HG02571 (cell line): ENCODE measurements at regions not wholly inside any gene's neighbourhood (a gene's known extent, or its start where the extent isn't known, plus 50 kb on each side); places are given as distances from the start of the nearest gene placed in this dataset.

Experiments
- ATAC-seq: cut with Tn5 transposase; IDR thresholded peaks from one replicate; pipeline ENCODE4 v1.9.1; 2021; ENCODE audit warnings: mild to moderate bottlenecking, moderate library complexity; ENCODE audit not compliant: unreplicated experiment

DNA sequence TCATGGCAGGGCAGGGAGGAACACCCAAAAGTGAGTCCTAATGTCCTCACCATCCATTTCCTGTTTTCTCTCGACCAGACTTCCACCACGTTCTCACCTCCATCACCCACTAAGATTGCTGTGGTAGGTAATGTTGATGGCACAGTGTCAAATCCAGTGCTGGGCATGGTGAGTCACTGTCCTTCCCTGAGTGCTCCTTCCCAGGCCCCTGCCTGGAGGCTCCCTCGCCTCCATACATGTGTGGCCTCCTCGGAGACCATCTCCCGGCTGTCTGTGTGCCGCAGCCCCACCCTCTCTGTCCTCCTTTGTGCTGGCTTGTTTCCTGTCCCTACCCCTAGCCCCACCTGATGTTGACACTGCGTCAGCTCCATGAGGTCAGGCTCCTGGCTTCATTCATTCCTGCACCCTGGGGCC lies 177.5 kb downstream of the SYK start:
- ATAC-seq = no peak

DNA sequence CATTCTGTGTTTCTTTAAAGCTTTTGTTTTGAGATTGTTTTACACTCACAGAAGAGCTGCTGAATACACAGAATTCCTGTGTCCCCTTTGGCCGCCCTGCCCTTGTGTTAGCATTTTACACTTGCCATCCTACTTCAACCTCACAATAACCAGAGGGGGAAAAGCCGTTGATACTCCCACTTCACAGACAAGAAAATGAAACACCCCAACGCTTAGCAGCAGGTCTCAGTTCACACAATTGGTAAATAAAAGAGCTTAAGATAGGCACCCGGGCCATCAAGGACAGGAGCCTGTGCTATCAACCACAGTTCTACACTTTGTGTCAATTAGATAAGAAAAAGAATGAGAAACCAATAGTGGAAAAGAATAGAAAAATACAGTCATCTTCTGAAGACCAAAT lies 178.0 kb downstream of the SYK start:
- no peak for ATAC-seq

DNA sequence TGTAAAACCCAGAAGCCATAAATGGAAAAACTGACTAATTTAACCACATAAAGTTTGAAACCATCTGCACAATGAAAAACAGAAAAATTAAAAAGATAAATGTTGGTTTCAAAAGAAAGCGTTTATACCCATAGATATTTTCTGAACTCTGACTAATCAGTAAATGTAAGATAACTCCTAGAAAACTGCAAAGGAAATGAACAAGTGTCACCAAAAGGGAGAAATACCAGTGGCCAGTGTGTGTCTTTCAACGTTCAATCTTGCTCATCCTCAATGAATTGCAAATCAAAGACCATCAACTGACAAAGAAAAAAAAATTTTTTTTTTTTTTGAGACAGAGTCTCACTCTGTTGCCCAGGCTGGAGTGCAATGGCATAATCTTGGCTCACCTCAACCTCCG lies 180.1 kb downstream of the SYK start:
- ATAC-seq = no peak

DNA sequence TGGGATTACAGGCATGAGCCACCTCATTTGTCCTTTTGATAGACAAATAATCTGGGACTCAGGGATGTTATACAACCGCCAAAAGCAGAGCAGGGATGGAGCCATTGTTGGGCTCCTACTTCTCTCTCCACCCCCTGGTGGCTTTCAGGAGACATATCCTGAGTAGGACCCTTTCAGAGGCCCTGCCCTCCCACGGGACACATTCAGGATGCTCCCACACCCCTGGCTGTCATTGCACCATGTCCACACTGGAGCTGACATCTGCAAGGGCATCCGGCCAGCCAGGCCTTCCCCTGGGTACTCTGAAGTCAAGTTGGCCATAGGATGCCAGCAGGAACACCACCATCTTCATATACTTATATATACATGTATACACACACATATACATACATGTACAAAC lies 181.8 kb downstream of the SYK start:
- no peak for ATAC-seq

DNA sequence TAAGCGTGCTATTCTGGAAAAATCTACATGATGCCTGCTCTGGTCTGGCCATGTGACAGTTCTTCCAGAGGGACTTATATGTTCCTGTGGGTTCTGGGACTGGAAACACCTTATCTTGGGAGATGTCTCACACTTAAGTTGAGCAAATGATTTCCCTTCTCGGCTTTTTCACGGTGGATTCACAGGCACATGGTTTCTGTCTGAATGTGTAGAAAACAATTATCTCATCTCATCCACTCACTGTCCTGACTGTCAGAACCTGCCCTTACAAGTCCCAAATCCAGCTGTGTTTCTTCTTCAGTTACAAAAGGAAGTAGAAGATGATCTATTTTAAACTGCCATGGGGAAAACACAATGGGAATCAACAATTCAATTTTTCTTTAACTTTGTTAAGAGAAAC lies 184.0 kb downstream of the SYK start:
- ATAC-seq = no peak

DNA sequence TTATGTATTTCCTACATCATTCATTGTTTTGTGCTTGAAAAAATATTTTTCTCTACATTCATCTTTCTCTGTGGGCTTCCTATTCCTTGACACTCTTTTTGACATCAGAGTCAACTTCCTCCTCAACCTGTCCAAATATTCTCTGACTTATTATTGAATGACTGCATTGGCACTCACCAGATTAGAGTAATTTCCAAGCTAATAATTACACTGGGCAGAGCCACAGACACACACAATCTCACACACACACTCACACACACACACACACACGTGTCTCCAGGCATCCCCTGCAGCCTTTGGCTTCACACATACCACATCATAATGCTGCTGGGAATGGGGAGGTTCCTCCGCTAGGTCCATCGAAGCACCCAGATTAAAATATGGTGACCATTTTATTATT lies 184.5 kb downstream of the SYK start:
- ATAC-seq = no peak

DNA sequence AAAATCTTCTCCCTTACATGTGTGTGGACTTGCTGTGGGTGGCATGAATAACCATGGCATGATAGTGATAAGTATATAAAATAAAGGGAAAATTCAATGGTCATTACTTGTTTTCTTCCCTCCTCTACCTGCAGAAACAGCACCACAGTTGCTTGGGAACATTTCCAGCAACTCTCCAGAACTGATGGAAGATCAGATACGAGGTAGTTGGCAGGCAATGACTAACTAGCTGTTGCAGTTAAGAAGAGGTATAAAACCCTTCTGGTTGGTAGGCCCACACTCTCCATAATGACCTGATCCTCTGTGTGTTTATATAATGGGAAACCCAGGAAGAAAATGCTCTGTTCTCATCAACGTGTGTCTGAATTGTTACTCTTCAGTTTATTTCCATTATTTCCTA lies 185.9 kb downstream of the SYK start:
- no peak for ATAC-seq

DNA sequence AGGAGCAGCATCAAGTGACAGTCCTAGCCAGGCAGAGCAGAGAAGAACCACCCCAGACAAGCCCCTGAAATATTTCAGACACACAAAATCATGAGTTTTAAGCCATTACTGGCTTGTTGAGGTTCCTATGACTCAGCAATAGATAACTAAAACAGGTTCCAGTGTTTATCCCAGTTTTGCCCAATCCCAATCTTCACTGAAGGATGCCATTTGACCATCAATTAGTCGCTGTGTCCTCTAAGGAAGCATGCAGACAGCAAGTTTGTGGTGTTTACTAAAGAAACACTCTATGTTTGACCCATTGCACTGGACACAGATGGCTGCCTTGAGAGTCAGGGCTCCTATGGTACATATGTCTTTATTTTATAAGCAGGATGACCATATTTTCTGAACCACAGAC lies 186.7 kb downstream of the SYK start:
- no peak for ATAC-seq

DNA sequence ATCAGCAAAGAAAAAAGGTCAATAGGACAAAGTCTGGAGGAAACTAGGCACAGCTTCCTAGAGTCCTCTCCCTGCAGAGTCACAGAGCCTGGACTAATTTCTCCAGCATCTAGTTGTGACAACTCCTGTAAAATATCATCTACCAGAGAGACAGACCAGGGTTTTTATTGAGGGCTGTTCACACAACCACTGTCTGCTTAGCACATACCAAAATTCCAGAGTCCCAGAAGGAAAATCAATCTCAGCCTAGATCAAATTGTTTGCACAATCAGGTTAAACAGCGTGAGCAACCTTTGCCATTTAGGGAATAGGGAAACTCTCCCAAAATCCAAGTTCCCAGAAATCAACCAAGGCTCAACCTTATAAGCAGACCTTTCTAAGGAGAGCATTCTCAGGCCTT lies 190.3 kb downstream of the SYK start:
- no peak for ATAC-seq

DNA sequence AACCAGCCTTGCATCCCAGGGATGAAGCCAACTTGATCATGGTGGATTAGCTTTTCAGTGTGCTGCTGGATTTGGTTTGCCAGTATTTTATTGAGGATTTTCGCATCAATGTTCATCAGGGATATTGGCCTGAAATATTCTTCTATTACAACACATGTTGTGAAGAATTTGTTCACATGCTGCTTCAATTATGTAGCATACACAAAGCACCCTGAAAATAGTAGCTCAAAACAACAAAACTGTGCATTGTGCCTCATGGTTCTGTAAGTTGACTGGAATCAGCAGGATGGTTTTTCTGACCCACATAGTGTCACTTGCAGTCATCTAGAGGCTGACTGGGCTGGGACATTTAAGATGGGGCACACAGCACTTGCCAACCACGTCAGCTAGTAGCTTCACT lies 193.9 kb downstream of the SYK start:
- ATAC-seq = no peak

DNA sequence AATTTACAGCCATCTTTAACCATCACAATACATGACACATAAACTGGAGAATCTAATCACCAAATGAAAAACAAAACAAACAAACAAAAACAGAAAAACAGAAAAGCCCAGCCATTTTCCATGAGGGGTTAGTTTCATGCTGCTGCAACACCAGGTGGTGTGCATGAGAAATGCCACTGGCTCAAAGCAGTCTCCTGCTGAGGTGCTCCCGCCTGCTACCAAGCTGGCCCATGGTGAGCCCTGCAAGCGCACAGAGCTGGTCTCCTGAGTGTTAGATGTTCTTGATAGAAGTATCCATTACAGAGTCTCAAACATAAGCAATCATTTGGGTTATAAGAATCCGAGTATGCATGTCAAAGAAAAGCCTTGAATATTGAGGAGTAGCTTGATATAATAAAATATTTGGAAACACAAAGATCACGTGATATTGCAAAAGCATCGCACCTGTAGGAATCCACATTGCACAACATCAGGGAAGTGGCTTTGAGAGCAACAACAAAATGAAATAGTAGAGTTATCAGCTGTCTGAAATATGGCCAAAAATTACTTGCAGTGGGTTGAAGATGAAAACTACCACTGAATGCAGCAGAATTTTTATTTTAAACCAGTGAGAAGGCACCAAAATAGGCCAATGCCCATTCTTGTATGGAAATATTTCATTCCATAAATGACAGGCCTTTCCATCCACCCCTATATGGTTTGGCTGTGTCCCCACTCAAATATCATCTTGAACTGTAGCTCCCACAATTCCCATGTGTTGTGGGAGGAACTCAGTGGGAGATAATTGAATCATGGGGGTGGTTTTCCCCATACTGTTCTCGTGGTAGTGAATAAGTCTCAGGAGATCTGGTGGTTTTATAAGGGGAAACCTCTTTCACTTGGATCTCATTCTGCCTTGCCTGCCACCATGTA lies 194.8 kb downstream of the SYK start:
- ATAC-seq = no peak

DNA sequence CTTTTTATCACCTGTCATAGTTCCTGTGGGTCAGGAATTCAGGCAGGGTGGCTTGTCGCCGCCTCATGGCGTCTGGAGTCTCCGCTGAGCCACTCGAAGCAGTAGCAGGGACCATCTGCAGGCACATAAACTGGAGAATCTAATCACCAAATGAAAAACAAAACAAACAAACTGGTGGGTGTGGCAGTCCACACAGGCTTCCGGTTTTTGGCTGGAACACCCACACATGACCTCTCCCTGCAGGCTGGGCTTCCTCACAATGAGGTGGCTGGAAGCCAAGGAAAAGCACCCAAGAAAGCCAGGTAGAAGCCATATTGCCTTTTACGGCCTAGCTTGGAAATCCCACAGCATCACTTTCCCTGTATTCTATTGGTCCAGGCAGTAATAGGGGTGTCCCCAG lies 197.0 kb downstream of the SYK start:
- no peak for ATAC-seq

DNA sequence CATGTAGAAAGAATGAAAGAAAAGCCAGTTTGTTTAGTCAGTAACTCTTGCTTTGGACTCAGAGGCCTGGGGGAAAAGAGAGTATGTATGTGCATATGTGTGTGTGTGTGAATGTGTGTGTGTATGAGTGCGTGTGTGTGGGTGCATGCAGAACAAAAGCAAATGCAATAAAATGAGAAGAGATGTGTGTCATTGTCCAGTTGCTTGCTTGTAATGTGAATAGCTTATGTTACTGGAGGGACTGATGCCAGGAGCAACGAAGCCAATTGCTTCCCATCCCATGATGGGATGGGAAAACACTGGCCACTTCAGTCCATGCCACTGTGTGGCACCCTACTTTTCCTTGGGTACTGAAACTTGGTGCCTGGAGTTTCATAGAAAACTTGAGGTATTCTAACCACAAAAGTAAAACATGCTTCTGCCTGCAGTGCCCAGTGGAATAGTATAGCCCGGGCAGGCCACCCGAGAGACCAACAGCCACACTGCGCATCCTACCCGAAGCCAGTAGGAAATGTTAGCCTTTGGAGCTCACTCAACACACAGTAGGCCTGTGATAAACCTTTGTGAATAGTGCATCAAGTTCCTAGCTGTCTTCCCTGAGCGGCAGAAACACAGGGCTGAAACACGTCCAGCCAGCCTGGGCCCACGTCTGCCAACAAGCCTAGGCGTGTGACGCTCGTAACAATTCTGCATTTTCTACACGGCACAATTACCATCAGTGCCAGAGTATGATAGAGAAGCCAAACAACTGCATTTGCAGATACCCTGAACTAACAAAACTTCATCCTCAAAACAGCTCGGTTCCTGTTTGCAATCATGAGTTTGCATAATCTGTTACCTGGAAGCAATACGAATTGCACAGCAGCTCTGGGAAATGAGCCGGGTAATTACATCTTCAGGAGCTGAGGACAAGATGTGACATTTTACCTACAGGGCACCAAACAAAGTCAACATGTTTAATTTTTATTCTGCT lies 198.1 kb downstream of the SYK start:
- ATAC-seq = no peak

DNA sequence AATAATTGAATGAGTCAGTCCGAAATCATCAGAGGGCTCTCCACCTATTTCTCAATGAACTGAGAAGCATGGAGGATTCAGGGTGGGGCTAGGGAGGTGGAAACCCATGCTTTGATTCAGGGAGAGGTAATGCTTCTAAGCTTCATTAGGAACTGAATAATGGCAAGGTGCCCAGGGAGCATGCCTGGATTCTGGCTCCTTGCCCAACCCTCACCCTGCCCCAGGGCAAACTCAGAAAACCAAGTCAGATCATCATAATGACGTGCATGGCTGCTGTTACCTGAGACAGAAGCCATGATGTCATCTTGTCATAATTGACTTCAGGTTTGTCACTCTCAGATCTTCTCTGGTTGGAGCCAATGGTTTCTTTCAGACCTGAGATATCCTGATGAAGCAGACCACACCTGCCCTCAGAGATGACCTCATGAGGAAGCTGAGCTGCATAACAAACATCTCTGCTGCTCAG lies 199.6 kb downstream of the SYK start:
- ATAC-seq = no peak

DNA sequence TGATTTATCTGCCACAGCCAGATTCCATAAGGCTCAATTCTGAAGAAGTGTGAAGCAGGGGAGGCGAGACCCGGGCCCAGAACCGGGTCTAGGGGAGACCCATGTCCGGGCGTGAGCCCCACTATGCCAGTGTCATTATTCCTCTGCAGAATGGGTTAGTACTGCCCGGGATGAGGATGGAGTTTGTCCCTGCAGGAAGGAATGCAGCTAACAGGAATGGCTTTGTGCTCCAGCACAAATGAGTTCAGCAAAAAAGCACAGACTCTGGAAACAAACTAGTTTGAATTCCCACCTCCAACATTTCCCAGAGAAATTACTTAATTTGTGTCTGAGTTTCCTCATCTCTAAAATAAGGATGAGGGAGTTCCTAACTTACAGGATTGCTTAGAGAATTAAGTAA lies 202.9 kb downstream of the SYK start:
- no peak for ATAC-seq

DNA sequence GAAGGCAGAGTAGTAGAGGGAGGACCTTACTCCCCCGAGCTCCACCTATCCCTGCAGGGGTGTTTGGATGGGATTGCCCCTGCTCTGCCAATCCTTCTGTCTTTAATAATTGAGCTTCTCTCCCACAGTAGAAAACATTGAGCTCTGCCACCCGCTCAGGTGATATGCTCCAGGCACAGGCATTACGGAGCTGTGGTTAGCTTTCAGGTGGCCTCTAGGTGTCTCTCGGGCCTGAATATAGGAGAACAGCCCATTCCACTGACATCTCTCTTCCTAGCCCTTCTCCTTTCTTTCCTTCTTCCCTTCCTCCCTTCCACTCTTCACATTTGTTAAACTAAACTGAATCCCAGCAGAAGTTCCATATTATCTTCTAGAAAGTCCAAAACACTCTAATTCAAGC lies 203.4 kb downstream of the SYK start:
- ATAC-seq = no peak

DNA sequence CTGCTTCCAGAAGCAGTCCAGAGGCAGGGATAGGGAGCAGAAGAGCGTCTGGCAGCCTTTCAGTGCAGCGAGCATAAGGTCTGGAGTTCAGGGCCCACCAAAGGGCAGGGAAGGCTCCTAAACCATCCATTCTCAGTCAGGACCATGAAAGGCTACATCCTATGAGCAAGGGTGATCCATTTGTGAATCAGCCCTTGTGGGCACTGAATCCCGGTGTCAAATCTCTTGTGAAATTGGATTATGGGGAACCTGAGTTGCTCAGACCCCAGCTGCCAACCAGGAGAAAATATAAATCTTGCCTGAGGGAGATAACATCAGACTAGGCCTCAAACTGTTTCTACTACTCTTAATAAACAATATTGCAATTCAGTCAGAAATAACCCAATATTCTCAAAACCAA lies 204.4 kb downstream of the SYK start:
- ATAC-seq = no peak

DNA sequence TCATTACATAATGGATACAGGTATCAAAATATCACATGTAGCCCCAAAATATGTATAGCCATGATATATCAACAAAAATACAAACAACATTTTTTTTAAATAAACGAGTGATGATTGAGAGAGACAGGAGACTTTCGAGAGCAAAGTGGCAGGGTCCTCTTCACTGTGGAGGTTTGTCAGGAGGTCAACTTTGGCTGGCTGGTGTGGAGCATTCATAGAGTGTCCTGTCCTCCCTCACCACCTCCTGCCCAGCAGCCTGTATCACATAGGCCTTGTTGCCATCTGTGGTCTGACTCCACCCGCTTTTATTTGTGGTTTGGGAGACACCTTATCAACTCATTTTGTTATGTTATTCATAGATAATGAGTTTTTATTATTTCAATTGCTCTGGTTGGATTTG lies 206.9 kb downstream of the SYK start:
- no peak for ATAC-seq

DNA sequence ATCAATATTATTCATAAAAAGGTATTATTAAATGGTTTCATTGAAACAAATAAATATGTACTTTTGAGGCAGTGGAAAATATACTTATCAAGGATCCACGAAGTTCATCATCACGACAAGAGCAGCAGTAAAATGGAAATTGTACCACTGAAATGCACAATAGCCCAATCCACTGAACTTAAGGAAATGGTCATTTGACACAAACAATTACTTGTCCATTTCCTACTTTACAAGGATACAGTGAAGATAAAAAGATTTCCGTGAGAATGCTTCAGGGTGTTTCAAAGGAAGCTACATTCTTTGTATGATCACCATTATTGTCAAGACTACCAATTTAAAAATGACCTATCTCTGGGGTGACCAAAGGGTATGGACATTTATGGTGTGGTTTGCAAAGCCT lies 210.3 kb downstream of the SYK start:
- ATAC-seq = no peak

DNA sequence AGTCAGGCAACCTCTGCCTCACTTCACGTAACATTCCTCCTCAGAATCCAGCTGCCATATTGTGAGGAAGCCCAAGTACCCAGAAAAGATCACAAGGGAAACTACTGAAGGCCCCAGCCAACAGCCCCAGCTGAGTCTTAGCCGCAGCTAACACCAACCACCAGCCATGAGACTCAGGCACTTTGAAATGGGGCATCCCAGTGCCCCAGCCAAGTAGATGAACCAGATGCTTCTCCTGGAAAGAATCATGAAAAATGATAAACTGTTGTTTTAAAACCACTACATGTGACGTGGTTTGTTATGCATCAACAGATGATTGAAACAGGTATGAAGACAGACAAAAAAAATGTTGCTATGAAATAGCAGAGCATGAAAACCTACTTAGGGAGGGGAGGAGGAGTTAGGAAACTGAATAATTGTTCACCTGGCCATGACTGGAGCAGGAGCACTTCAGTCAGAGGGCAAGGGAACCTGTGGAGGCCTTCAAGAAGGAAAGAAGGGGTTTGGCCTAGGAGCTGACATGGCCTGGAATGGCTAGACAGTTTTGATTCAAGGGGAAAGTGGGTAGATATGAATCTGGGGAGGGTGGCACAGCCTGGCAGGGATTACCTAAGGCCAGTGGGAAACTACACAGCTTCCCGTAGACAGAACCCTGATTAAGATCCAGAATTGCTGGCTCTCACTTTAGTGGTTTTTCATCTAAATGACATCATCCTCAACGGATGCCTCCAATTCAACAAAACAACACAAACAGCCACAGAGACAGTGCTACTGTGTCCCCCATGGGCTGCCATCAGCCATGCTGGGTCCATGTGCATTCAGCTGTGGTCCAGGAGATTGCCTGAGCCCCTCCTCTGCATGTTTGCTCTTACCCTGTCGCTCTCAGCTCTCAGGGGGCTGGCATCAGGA lies 211.6 kb downstream of the SYK start:
- ATAC-seq = no peak

DNA sequence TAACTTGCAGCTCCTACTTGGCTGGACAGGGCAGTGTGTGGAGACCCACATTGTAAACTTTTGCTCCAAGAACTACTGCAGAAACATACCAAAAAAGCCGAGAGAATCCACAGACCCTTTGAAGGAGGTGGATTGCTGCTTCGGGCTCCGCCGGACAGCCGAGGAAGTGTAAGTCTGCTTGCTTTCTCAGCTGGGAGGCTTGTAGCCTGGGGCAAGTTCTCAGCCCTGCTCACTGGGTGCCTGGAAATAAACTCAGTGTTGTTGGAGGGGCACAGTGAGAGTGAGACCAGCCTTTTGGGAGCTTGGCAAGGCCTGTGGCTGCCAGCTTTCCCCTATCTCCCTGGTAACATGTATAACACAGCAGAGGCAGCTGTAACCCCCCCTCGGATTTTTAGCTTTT lies 215.6 kb downstream of the SYK start:
- ATAC-seq = no peak
